ENCODE measurements at regions not wholly inside any gene's neighbourhood (a gene's known extent, or its start where the extent isn't known, plus 50 kb on each side); places are given as distances from the start of the nearest gene placed in this dataset.
A peak's percentile ranks its signal among the peaks of the same experiment; 100 is the strongest.

DNA sequence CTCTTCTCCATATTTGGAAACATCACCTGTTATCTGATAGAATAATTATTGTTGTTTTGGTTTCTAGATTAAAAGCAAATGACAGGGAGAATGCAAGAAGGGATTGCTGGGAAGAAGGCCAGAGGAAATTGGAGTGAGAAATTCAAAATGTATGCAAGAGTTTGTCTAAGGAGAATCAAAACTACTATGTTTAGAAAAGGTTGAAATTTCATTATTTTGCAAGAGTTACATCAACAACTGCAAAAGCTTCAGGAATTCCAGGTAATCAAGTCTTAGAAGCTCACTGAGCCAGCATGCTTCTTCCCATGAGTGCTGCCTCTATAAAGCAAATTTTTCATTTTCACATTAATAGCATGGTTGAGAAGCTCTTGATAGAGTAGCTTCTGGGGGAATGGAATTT, 177.2 kb upstream of the GBE1 start:
- Histone ChIP-seq H3K27ac (no peak overlapping the region), H3K4me3 (no peak overlapping the region), H3K9me3 (ENCODE audit: low read depth, low read length) (no peaks in the 10 kb centered on the region), H3K36me3 (ENCODE audit: insufficient read depth, low read length) (no peaks in the 10 kb centered on the region), H3K9ac (ENCODE audit: insufficient read length) (no peak overlapping the region)
- no peak for TF ChIP-seq EZH2 (IDR thresholded peaks at IDR 0.05)
- no peak for TF ChIP-seq FOXP2 (optimal IDR thresholded peaks at IDR 0.05; ENCODE audit: control extremely low read depth, extremely low read length, insufficient read depth)
- no peak for TF ChIP-seq POLR2AphosphoS5 (IDR thresholded peaks at IDR 0.05; ENCODE audit: borderline replicate concordance, low read depth, low read length)
- DNase-seq (ENCODE audit: low read depth, low spot score) = no peak

DNA sequence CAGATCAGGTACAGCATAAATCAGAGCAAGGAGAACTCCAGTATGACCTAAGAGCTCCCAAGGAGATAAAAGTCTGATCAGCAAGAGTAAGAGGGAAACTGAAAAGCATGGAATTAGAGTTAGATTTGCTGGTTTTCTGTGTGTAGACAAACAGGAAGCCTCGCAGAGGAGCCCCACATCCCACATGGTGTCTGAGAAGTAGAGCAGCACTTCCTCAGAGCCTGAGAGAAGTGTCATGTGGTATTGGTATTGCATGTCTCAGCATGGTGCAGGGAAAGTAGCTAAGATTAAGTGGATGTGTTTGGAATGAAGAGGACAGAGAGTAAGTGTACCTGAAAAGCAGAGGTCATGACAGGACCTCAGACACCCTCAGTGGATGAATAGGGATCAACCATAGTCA, 175.4 kb upstream of the GBE1 start:
- no peak overlapping the region for H3K27ac ChIP-seq
- H3K9me3 ChIP-seq (ENCODE audit: low read depth, low read length) = no peaks in the 10 kb centered on the region
- H3K4me3 ChIP-seq = no peak overlapping the region
- H3K36me3 ChIP-seq (ENCODE audit: insufficient read depth, low read length) = no peaks in the 10 kb centered on the region
- no peak overlapping the region for H3K9ac ChIP-seq (ENCODE audit: insufficient read length)
- TF ChIP-seq FOXP2 (optimal IDR thresholded peaks at IDR 0.05; ENCODE audit: control extremely low read depth, extremely low read length, insufficient read depth) (no peak), POLR2AphosphoS5 (IDR thresholded peaks at IDR 0.05; ENCODE audit: borderline replicate concordance, low read depth, low read length) (no peak), EZH2 (IDR thresholded peaks at IDR 0.05) (no peak)
- no peak for DNase-seq (ENCODE audit: low read depth, low spot score)

DNA sequence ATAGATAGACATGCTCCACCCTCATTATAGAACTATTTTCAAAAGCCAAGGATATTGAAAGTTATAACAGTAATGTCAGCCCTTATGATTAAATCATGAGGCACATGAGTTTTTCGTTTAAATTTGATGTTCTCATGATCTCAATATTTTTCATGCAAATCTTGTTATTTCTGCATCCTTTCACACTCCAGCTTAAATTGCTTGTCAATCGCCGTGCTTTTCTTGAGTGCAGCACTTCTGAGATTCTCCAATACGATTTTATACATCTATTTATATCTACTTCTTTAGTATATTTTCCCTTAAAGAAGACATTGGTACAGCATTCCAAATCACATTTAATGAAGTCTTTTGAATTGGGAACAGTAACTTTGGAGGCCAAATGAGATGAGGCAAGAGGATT, 171.2 kb upstream of the GBE1 start:
- no peak for TF ChIP-seq FOXP2 (optimal IDR thresholded peaks at IDR 0.05; ENCODE audit: control extremely low read depth, extremely low read length, insufficient read depth)
- no peak for TF ChIP-seq EZH2 (IDR thresholded peaks at IDR 0.05)
- no peak for TF ChIP-seq POLR2AphosphoS5 (IDR thresholded peaks at IDR 0.05; ENCODE audit: borderline replicate concordance, low read depth, low read length)
- Histone ChIP-seq H3K9ac (ENCODE audit: insufficient read length) (no peak overlapping the region), H3K4me3 (no peak overlapping the region), H3K9me3 (ENCODE audit: low read depth, low read length) (no peaks in the 10 kb centered on the region), H3K36me3 (ENCODE audit: insufficient read depth, low read length) (no peaks in the 10 kb centered on the region), H3K27ac (no peak overlapping the region)
- no peak for DNase-seq (ENCODE audit: low read depth, low spot score)

DNA sequence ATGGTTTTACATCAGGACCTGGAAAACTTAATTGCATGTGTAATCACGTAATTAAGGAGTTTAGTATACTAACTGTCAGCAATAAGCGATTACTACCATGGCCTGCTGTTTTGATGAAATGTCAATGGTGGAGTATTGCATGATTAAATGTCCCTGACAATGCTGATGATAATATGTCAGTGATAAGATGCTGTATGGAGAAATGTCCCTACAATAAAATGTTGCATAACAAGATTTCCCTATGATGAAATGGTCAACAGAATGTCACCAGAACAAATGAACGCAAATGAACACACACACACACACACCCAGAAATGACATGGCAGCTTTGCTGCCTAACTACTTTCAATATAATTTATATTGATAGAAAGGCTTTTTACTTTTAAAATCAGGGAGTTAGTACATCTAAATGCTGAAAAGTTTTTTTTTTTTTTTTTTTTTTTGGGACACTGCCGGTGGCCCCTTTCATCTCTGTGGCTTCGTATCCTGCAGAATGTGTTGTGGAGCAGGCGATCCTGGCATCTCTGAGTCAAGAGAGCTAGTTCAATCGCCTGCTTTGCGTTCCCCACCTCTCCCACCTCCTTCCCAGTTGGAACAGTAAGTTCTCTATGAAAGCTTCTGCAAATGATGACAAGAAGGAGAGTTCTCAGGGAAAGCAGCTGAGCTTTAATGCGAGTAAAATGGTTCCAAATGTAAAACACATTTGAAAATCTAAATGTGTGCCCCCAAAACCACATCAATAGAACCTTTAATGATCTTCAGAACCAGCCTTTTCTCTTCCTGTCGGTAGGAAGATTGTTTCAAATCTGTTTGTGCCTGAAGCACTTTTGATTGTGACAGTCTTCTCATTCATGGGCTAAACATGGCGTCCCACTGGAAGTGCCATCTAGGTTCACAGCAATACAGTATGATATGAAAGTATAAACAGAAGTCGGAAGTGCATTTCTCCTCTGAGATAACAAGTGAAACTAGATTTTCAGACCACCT, 170.1 kb upstream of the GBE1 start:
- no peaks in the 10 kb centered on the region for H3K36me3 ChIP-seq (ENCODE audit: insufficient read depth, low read length)
- H3K9me3 ChIP-seq (ENCODE audit: low read depth, low read length) = no peaks in the 10 kb centered on the region
- no peak overlapping the region for H3K9ac ChIP-seq (ENCODE audit: insufficient read length)
- H3K27ac ChIP-seq = no peak overlapping the region
- no peak for DNase-seq (ENCODE audit: low read depth, low spot score)
- H3K4me3 ChIP-seq = no peak overlapping the region
- TF ChIP-seq EZH2 (IDR thresholded peaks at IDR 0.05) (no peak), FOXP2 (optimal IDR thresholded peaks at IDR 0.05; ENCODE audit: control extremely low read depth, extremely low read length, insufficient read depth) (no peak), POLR2AphosphoS5 (IDR thresholded peaks at IDR 0.05; ENCODE audit: borderline replicate concordance, low read depth, low read length) (no peak)

DNA sequence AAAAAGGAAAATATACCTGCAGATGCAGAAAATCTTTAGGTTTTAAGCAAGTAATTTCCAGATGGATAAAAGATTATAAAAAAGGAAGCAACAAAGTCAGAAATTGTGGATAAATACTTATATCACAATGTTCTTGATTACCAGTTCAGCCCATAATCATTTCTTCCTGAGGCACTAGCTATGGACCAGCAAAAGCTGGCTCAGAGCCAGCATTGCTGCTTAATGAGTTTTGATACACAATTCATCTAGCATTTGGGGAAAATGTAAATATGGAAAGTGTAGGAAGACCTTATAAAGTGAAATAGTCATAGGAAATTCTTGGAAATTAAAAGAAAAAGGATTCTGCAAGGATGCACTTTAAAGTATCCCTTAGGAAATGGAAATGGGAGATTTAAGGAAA, 168.3 kb upstream of the GBE1 start:
- TF ChIP-seq FOXP2 (optimal IDR thresholded peaks at IDR 0.05; ENCODE audit: control extremely low read depth, extremely low read length, insufficient read depth) (no peak), POLR2AphosphoS5 (IDR thresholded peaks at IDR 0.05; ENCODE audit: borderline replicate concordance, low read depth, low read length) (no peak), EZH2 (IDR thresholded peaks at IDR 0.05) (no peak)
- no peak overlapping the region for H3K4me3 ChIP-seq
- no peak for DNase-seq (ENCODE audit: low read depth, low spot score)

DNA sequence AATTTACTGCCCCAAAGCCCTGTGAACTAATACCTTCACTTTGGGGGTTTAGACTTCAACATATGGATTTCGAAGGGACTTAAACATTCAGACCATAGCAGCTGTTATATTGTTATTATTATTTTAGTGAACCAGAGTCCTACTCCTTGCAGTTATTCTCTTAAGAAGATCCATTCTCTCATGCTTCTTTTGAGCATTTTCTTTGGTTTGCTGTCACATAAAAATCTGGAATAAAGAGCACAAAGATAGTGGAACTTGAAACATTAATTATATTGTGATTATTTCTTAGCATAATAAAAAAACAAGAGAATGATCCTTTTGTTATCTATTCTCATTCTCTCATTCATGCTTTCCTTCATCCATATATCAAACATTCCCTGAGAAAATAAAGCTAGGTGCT, 166.4 kb upstream of the GBE1 start:
- H3K4me3 ChIP-seq = no peak overlapping the region
- H3K27ac ChIP-seq = no peak overlapping the region
- H3K9me3 ChIP-seq (ENCODE audit: low read depth, low read length) = no peaks in the 10 kb centered on the region
- no peak for DNase-seq (ENCODE audit: low read depth, low spot score)
- no peak for TF ChIP-seq POLR2AphosphoS5 (IDR thresholded peaks at IDR 0.05; ENCODE audit: borderline replicate concordance, low read depth, low read length)
- TF ChIP-seq FOXP2 (optimal IDR thresholded peaks at IDR 0.05; ENCODE audit: control extremely low read depth, extremely low read length, insufficient read depth) = no peak
- no peak overlapping the region for H3K9ac ChIP-seq (ENCODE audit: insufficient read length)
- no peaks in the 10 kb centered on the region for H3K36me3 ChIP-seq (ENCODE audit: insufficient read depth, low read length)

More for the DNA sequence above, 168.3 kb upstream of the GBE1 start:
- no peaks in the 10 kb centered on the region for H3K9me3 ChIP-seq (ENCODE audit: low read depth, low read length)
- H3K36me3 ChIP-seq (ENCODE audit: insufficient read depth, low read length) = no peaks in the 10 kb centered on the region
- H3K9ac ChIP-seq (ENCODE audit: insufficient read length) = no peak overlapping the region
- H3K27ac ChIP-seq = no peak overlapping the region

DNA sequence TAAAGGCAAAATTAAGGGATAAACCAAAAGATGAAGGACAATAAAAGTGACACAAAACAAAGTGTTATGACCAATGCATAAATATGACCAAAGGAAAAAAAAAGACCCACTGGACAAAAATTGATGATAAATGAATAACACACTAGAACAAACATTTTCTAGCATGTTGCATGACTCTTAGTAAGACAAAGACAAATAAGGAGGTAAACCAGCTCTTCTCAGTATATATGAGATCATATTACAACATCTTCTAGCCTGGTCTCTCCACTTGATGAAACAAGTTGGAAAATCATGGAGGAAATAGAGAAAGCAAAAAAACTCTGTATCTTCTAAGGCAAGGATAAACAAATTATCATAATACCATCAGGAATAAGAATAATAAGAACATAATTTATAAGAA, 163.9 kb upstream of the GBE1 start:
- no peaks in the 10 kb centered on the region for H3K36me3 ChIP-seq (ENCODE audit: insufficient read depth, low read length)
- no peak for DNase-seq (ENCODE audit: low read depth, low spot score)
- no peaks in the 10 kb centered on the region for H3K9me3 ChIP-seq (ENCODE audit: low read depth, low read length)
- no peak for TF ChIP-seq EZH2 (IDR thresholded peaks at IDR 0.05)
- H3K9ac ChIP-seq (ENCODE audit: insufficient read length) = no peak overlapping the region
- H3K4me3 ChIP-seq = no peak overlapping the region
- H3K27ac ChIP-seq = no peak overlapping the region

DNA sequence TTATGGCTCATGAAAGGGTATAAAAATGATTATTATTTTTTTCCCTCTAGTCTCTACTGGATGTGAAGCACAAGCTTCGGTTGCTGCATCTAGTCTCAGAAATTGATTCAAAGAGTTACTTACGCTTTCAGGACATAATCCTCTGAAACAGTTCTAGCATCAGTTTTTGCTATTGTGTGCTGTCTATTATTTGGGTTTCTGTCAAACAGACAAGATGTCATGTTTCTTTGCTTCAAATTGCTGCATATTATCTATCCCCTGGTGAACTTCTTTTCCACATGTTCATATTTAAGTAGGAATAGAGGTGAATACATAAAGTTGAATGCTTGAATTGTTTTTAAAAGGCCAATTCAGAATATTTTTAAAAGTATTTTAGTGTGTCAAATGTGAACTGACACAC, 161.6 kb upstream of the GBE1 start:
- Histone ChIP-seq H3K36me3 (ENCODE audit: insufficient read depth, low read length) (no peaks in the 10 kb centered on the region), H3K9me3 (ENCODE audit: low read depth, low read length) (no peaks in the 10 kb centered on the region), H3K9ac (ENCODE audit: insufficient read length) (no peak overlapping the region), H3K27ac (0 out of 2 replicates have a peak overlapping the region, but pooled peaks have one; percentile 19), H3K4me3 (no peak overlapping the region)
- TF ChIP-seq POLR2AphosphoS5 (IDR thresholded peaks at IDR 0.05; ENCODE audit: borderline replicate concordance, low read depth, low read length) (no peak), FOXP2 (optimal IDR thresholded peaks at IDR 0.05; ENCODE audit: control extremely low read depth, extremely low read length, insufficient read depth) (no peak), EZH2 (IDR thresholded peaks at IDR 0.05) (no peak)
- no peak for DNase-seq (ENCODE audit: low read depth, low spot score)

Measured in SK-N-MC (cell line).